Keratinocyte (primary cell): ENCODE measurements at regions not wholly inside any gene's neighbourhood (a gene's known extent, or its start where the extent isn't known, plus 50 kb on each side); places are given as distances from the start of the nearest gene placed in this dataset.

ENCODE experiments used
- CTCF ChIP-seq, 3 experiments: IDR thresholded peaks in 1 of 3; conservative IDR thresholded peaks in 1 of 3; optimal IDR thresholded peaks in 1 of 3; 2 replicates in 2 of 3; 3 replicates in 1 of 3; pipeline versions ENCODE3 to v1.5.1; 2011; ENCODE audit warnings: low read length in 3 of 3, mild to moderate bottlenecking in 3 of 3, moderate library complexity in 2 of 3, control low read depth in 1 of 3, inconsistent platforms in 1 of 3; ENCODE audit not compliant: insufficient read depth in 2 of 3; ENCODE audit errors: extremely low read depth in 1 of 3
- EZH2 ChIP-seq: IDR thresholded peaks from one replicate; pipeline ENCODE4 v1.6.1; 2012; ENCODE audit warnings: inconsistent platforms, mild to moderate bottlenecking, low read length, moderate library complexity

- no peak for TF ChIP-seq CTCF (optimal IDR thresholded peaks at IDR 0.05 in 1 of 3, IDR thresholded peaks at IDR 0.05 in 1 of 3, conservative IDR thresholded peaks at IDR 0.05 in 1 of 3; ENCODE audit: extremely low read depth in 1 of 3, insufficient read depth in 2 of 3, low read length in 3 of 3)
- TF ChIP-seq EZH2 = no peak
Observed at GRCh38 chr7:123352973-123353372, 153.2 kb upstream of the SLC13A1 start.
